RPMI8226 (cell line): ENCODE measurements at regions not wholly inside any gene's neighbourhood (a gene's known extent, or its start where the extent isn't known, plus 50 kb on each side); places are given as distances from the start of the nearest gene placed in this dataset.

Experiments used
- DNase-seq: peaks from one replicate; pipeline ENCODE4 v3.0.0-alpha.2; 2015

DNA sequence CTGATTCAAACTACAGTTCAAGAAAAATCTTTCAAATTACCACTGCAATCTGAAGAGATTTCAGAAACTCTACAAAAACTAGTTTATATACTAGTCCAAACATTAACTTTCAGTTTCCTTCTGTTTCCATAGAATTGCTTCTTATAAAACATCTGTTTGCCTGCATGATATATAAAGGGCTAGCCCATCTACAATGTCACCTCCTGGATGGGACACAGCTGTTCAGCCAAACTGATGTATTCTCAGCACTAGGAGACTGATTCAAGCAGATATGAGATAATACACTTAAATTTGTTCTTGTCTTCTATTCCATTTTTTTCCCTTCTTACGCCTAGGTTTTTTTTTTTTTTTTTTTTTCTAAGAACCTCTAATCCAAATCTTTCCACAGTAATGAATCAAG, 1569.7 kb upstream of the IGFBP7 start:
- no peak for DNase-seq

DNA sequence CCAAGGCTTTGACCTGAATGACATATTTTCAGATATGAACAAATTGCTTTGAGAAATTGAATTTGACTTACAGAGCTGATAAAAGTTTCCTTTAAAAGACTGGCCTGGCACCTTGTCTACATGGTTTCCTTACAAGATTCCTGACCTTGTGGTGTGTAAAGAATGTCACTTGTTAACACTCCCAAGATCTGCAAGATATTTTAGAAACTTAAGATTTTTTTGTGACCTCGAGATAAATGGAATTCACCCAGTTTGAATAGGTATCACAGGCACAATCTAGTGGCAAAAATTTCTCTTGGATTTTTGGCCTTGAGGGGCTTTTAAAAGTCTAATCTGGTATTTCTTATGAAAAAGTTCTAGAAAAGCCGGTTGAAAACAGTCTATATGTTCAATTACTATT, 1568.9 kb upstream of the IGFBP7 start:
- no peak for DNase-seq

DNA sequence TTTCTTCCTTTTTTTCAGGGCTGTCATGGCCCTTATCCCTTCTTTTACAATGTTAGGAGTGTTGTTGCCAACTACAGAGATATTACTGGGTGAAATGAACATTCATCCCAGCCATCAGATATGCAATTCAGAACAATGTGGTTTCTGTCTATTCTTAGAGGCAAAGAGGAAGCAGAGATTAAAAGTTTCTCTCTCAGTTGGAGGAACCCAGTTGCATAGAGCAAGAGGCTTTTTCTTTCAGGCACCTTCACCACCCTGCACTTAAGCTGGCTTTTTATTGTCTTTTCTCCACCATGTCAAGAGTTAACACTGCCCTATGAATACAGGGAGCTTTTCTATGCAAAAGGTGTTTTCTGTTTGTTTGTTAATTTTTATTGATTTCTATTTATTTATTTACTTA, 1559.6 kb upstream of the IGFBP7 start:
- DNase-seq, result no peak

DNA sequence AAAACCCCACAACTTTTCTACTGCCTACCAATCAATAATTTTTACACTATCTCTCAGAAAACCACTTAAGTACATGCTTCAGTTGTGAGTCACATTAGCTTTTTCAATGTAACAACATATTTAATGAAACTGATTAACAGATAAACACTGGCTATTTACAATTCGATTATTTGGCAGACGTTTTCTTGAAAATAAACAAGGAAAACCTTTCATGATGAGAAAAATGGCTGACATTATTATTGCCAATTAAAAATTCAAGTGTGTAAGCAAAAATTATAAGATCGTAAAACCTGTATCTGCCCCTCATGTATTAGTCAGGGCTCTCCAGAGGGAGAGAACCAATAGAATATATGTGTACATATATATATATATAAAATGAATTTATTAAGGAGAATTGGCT, 1555.5 kb upstream of the IGFBP7 start:
- no peak for DNase-seq

DNA sequence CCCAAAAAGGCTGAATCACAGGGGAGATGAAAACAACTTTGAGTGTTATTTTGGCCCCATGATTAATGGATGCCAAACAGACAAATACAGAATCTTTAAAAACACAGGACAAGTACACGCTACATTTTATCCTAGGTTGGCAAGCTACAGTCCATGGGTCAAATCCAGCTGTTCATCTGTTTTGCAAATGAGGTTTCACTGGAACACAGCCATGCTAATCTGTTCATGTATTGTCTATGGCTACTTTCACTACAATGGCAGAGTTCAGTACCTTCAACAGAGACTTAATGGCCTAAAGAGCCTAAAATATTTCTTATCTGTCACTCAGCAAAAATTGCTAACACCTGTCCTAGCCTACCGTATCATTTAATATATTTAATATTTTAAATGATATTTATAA, 1548.5 kb upstream of the IGFBP7 start:
- DNase-seq, result no peak

DNA sequence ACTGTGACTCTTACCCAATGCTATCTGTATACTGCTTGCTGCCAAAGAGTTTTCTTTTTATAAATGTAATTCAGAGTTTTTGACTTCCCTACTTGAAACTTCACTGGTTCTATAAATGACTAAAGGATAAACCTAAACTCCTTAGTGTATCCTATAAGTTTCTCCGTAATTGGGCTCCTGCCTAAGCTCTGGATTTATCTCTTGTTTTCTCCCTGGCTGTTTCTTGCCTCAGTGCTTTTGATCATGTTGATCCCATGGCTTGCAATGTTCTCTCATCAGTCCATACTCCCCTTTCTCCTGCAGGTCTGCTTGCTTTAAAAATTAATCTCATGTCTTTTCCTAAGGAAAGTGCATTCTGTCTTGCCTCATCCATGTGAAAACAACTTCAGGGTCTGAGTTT, 1543.1 kb upstream of the IGFBP7 start:
- DNase-seq, result no peak

DNA sequence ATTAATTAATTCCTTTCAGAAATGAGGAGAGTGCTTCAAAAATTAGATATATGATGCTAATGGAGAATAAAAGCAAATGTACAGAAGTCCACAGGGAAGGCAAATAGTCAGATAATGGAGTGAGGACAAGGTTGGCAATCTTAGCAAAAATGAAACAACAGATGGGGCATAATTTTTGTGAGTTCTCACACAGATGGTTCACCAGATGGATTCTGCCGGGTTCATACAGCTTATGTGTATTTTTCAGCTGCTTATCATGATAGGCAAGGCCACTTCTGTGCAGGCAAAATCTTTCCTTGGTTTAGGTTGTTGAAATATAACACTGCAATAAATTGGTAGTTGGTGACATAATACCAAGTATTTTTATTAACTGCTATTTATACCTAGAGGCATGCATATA, 1539.0 kb upstream of the IGFBP7 start:
- no peak for DNase-seq

DNA sequence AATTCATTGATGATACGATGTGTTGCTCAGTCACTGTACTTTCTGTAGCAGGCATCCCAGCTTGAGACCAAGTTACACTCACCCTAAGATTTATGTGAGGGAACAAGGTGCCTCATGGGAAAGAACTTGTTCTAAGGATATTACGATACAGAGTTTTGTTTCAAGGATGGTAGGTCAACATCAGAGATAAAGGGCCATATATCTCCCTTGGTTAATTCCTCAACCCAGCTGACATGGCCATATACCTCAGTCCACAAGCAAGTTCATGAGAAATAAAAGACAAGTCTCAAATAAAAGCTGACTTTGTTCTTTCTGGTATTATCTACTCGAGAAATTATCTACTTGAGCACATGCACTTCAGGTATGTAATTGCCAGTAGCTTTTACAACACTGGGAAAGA, 1535.9 kb upstream of the IGFBP7 start:
- DNase-seq, result no peak

DNA sequence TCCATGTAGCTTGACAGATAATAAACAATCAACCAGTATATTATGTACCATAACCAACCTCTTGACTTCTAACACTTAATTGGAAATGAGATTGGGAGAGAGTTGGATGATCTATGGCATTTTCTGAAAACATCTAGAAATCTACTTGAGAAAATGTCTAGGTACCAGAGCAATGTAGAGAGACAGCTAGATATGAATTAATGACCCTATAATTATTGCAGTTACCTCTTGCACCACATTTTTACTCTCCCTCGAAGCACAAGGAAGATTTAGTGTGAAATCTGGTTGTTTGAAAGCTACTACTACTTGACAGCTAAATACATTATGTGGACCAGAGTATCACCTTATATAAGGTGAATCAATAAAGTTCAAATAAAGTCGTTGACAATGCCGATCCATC, 1534.4 kb upstream of the IGFBP7 start:
- no peak for DNase-seq

DNA sequence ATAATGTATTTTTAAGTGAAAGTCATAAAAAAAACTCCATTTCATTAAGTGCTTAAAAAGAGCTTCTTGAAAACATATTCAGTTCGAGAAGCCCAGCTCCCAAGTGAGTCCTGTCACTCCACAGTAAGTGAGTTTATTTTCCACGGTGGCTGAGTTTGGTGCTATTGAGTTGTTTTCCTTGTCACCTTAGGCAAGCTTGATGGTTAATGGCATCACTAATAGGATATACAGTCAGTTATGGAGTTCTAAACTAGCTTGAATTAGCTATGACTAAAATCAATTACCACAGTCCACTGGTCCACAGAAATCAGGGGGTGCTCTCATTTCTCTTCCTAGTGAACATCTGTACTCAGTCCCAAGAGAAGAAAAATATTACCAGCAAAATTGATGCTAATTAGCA, 1526.2 kb upstream of the IGFBP7 start:
- DNase-seq, result no peak

DNA sequence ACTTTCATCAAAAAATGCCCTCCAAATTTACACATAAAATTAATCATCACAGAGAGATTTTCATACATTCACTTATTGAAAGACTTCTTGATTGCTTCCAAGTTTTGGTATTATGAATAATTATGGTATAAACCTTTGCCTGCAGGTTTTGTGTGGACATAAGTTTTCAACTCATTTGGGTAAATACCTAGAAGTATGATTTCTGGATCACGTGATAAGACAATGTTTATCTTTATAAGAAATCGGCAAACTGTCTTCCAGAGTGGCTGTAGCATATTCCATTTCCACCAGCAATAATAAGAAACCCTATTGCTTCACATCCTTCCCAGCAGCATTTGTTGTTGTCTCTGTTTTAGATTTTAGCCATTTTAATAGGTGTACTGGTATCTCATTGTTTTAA, 1507.0 kb upstream of the IGFBP7 start:
- no peak for DNase-seq

DNA sequence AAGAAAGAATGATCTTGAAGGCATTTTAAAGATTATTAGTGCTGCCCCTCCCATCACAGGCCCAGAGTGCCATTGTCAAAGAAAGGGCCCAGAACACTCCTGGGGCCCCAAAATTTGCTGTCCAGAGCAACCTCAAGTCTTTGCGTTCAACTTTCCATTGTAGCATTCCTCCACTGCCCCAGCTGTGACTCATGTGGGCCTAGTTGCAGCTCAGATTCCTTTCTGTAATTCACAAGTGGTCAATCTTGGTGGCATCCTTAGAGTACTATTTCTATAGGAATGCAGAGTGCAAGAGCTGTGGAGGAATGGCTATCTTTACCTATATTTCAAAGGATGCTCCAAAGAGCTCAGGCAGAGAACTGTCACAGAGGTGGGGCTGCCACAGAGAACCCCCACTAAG, 1500.8 kb upstream of the IGFBP7 start:
- DNase-seq, result no peak

DNA sequence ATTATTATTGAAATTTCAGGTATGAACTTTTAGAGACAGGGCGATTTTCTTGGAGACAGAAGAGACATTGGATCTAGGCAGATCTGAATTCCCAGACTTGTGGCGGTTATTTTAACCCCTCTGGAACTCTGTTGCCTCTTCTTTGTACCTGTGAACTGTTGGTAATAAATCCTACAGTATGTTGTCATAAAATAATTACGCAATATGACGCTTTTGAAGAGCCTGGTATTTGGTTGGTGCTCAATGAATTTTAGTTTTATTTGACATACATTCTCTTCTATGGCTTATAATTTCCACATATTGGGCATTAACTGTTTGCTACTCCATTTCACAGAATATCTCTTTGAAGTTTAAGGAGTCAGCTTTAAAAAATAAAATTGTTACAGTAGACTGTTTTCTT, 1496.1 kb upstream of the IGFBP7 start:
- no peak for DNase-seq

DNA sequence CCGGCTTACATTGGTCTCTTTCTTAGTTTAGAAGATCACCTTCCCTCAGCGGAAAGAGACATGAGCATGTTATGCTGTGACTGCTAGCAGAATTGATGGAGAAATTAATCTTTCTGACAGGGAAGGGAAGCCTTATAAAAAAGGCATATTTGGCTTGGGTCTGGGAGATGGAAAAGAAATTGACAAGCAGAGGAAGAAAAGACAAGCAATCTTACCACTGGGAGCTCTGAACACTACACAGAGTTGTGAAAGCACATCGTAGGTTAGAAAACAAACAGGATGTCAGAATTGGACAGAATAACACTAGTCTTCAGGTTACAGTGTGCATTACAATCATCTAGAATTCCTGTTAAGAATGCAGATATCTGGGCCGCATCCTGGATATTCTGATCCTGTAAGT, 1493.8 kb upstream of the IGFBP7 start:
- DNase-seq, result no peak

DNA sequence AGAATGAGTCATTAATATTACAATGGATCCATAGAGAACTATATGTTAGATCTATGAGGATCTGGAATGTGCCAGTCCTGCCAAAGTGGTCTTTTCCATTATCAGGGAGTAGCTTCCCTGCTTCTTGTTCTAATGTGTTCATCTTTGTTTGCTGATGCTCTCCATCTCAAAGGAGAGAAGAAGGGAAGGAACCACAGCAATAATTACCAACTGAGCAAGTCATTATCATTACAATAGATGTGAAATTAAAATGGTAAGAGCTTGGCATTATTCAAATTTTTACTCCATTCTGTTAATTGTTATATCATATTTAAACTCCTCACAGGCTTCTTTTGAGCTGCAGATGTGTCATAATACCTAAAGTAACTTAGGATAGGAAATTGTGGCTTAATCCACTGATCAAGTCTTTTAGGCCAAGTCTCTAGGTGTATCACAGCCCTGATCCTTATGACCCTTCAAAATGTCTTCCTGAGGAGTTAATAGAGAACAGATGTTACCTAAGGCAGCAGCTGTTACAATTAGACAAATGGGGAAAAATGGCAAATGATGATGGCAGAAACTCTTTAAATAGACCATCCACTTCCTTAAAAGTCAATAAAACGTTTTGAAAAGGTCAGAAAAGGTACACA, 1492.7 kb upstream of the IGFBP7 start:
- no peak for DNase-seq

DNA sequence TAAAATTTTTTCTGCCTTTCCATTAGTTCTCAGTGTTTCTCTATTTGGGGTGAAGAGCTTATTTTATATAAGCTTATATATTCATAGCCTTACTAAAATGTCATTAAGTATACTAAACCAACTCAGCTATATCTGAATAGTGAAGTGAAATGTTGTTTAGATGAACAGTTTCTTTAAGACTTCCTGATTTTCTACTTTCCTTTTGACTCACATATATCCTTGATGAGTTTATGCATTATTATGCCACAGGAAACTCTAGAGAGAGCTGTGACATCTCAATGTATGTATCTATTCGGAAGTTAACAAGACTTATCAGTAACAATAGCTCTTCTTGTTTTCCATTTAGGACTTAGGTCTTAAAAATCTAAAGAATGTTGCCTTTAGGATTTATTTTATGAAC, 1491.8 kb upstream of the IGFBP7 start:
- DNase-seq, result no peak

DNA sequence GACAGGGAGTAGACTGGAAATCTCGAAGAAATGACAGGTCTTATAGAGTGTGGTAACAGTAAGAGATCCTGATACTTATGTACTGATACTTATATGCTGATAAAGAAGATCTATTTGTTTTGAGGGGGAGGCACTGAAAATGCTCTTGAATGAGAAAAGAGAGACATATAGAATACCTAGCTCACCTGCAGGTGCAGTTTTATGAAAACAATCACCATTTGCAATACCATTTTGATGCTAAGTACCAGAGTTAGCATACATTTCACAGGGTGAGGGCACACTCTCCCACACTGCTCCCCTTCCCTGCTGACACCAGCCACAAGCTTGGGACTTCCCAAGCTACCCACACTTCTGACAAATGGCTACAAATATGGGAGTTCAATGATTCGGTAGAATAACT, 1490.1 kb upstream of the IGFBP7 start:
- no peak for DNase-seq

DNA sequence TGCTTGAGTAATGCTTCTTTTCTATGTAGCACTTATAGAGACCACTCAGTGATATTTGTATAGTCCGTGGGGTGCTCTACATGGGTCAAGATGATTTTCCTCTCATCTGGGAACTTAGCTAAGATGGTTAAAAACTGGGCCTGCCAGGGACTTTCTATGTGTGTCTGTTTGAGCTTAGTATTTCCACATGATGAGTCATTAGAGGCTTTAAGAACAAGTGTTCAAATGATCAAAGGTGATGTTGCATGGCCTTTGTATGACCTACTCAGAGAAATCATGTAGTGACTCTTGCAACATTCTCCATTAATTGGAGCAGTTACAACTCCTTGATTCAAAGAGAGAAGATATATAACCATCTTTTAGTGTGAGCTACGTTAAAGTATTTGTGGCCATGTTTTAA, 1480.5 kb upstream of the IGFBP7 start:
- DNase-seq, result no peak

DNA sequence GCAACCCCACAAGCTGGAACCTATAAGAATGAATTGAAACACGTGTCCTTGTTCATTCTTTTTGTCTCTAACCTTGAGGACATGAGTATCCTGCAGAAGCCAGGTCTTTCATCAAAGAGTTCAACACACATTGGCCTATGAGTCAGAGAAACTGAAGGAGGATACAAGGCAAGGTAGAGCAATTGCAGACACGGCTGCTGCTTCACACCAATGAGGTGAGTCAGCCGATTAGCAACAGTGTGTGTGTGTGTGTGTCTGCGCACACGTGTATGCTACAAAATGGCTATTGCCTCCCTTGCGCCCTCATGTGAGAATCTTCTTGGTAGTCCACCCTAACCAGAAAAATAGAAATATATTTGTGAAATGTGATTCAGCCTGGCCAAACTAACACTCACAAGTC, 1477.7 kb upstream of the IGFBP7 start:
- DNase-seq, result no peak

DNA sequence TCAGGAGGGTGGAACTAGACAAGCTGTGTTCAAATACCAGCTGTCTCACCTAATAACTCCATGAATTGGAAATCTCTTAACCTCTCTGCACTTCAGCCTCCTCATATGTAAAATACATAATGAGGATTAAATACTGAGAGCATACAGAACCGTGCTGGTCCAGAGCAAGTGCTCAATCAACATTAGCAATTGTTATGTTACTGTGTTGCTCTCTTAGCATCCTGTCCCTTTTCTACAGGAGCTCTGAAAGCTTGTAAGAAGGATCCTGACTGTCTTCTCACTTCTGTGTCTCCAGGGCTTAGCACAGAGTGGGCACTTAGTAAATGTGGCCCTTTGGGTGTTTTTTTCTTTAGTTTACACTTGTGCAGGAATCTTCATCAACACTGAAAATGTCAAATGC, 1456.1 kb upstream of the IGFBP7 start:
- DNase-seq, result no peak

DNA sequence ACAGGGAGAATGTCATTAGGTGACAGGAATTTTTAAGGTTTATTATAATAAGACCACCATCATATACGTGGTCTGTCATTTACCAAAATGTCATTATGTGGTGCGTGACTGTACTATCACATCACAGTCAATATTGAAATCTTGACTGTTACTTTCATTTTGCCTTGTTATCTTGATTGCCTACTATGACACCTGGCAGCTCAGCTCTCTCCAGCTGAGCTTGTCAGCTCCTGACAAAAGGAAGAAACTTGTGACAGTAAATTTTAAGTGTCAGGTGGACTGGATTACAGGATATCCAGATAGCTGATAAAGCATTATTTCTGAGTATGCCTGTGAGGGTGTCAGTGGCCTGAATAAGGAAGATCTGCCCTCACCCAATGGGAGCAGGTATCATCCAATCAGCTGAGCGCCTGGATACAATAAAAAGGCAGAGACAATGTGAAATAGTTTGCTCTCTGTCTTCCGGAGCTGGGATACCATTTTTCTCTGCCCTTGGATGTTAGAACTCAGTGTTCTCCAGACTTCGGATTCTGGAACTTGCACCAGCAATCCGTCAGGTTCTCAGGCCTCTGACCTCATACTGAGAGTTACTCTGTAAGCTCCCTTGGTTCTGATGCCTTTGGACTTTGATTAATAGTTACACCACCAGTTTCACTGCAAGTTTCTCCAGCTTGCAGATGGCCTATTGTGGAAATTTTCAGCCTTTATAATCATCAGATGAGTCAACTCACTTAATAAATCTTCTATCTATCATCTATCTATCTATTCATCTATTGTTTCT, 1454.7 kb upstream of the IGFBP7 start:
- DNase-seq, result no peak

DNA sequence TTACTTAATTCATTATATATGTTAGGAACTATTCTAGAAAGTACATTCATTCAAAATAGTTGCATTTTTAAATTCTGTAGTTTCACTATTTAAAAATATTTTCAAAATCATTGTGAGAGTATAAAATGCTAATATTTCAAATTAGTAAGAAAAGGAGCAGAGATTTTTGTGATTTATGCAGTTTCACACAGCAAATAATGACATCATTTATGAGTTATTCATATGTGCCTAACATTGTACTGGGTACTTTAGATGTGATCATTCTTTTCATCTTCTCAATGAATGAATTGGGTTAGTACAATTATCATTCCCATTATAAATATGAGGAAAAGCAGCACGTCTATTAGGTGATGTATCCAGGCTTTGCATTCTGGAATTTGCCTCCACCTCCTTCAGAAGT, 1451.0 kb upstream of the IGFBP7 start:
- no peak for DNase-seq

DNA sequence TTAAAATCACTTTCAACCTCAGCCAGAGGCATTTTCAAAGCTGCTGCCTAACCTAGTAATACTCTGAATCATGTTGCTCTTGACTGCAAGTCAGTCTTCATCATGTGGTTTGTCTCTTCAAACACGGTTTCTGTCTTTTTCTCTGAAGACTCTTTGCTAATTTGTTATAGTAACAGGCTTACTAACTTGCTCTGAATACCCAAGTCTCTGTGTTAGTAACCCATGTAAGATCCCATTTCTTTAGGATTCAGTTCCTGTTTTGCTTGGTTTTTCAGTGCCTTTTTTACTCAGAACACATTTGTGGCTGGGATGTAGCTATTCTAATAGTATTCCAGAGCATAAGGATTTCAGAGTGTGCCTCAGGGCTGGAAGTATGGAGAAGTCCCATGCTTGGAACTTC, 1450.6 kb upstream of the IGFBP7 start:
- DNase-seq, result no peak

DNA sequence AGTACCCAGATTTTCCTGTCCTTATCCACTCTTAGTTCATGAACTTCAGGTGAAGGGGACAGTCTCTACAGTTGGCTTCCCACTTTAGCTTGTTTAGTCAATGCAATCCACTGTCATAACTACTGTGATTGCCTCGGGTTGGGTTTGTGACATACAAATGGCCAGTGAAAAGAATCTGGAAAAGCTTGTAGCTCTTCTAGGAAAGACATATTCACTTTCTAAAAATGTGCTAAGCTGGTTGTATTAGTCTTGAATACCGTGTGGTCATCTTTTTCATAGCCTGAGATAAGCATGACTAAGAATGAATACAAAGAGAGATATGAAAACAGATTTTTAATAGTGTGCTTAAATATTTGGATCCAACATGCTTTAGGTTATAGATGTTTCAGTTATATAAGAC, 1443.5 kb upstream of the IGFBP7 start:
- no peak for DNase-seq

DNA sequence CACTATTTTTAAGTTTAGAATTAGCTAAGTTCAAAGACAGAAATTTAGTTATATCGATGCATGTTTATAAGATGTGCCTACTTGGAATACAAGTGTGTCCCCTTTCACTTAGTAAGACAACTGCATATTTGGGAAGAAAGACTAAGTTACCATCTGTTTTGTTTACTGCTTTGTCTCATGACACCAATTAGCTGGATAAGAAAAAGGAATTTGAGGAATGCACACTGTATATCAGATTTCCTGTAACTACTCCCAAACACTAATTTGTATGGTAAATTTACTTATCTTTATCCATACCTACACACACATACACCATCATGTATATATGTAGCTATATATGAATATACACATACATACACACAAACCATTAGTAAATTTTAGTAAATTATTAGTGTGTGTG, 1442.8 kb upstream of the IGFBP7 start:
- DNase-seq, result no peak
